NCI-H2196 (cell line): ENCODE measurements at regions not wholly inside any gene's neighbourhood (a gene's known extent, or its start where the extent isn't known, plus 50 kb on each side); places are given as distances from the start of the nearest gene placed in this dataset.
"Not testable (repeated sequence)": the region's sequence is repeated elsewhere in the genome, so short reads cannot be mapped to it uniquely, and the experiment has no call there.

Experiments used
- DNase-seq: peaks from one replicate; lab custom pipeline; 2025; ENCODE audit not compliant: unreplicated experiment; lab: John Stamatoyannopoulos, UW

DNA sequence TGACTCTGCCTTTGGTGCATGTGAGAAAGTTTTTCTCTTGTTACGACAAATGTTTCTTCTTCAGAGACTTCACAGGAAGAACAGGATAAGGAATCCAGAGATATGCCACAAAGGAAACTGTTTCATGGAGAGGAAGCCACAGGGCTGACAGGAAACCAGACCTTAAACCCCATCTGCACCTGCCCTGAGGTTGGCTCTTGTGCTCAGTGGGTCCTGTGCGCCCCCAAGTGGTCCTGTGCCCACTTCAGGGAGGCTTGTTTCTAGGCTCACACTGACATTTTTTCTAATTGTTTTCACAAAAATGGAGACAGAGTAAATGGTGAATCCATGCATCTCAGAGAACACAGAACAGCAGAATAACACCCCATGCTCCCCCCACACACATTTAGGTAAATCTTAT, 1193.5 kb downstream of the TMEM121 start:
- not testable (repeated sequence) for DNase-seq

DNA sequence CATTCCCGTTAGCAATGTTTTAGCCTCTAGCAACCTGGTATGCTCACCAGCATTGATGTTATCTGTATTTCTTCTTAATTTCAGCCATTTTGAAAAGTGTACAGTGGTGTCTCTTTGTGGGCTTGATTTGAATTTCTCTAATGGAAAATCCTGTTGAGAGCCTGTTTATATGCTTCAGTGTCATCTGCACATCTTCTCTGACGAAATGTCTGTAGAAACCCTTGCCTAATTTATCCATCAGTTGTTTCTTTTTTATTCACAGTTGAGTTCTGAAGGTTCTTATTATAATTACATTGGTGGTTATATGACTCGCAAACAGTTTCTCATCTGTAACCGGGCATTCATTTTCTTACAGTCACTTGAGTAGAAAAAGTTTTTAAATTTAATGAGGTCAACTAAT, 1195.5 kb downstream of the TMEM121 start:
- not testable (repeated sequence) for DNase-seq

DNA sequence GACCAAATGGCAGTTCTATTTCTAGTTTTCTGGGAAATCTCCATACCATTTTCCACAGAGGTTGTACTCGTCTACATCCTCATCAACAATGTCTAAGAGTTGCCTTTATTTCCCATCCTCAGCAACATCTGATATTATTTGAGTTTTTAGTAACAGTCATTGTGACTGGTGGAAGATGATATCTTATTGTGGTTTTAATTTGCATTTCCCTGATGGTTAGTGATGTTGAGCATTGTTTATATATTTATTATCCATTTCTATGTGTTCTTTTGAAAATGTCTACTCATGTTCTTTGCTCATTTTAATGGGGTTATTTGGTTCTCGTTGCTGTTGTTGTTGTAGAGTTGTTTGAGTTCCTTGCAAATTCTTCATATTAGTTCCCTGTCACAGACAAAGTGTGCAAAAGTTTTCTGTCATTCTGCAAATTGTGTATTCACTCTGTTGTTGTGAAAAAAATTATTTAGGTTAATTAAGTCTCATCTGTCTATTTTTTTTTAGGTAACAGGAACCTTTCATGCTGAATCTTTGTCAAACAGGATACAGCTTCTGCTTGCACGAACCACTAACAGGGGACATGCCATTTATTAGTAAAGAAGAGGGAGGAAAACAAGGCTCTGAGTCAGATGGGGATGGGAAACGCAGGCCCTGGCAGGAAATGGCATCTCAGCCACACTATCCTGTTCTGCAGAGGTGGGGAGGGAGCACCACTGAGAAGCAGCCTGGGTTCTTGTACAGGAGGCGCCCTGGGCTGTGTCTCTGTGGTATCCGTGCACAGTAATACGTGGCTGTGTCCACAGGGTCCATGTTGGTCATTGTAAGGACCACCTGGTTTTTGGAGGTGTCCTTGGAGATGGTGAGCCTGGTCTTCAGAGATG, 1196.7 kb downstream of the TMEM121 start:
- not testable (repeated sequence) for DNase-seq

DNA sequence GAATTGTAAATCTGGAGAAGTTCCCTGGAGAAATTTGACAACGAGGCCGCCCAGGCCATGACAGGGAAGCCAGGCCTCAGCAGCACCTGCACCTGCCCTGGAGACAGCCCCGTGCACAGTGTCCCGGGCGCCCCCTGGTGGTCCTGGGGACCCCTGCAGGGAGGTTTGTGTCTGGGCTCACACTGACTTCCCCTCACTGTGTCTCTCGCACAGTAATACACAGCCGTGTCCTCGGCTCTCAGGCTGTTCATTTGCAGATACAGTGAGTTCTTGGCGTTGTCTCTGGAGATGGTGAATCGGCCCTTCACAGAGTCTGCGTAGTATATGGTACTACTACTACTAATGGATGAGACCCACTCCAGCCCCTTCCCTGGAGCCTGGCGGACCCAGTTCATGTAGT, 1201.6 kb downstream of the TMEM121 start:
- DNase-seq: not testable (repeated sequence)

- no peak for DNase-seq
Measured at GRCh38 chr14:106728611-106729010, 1202.2 kb downstream of the TMEM121 start.

GRCh38 chr14:106729551-106729950, 1203.2 kb downstream of the TMEM121 start:
- no peak for DNase-seq

GRCh38 chr14:106733771-106734170, 1207.4 kb downstream of the TMEM121 start:
- DNase-seq: no peak

GRCh38 chr14:106737021-106737420, 1210.6 kb downstream of the TMEM121 start:
- DNase-seq: no peak

GRCh38 chr14:106738075-106738474, 1211.7 kb downstream of the TMEM121 start:
- DNase-seq: no peak

DNA sequence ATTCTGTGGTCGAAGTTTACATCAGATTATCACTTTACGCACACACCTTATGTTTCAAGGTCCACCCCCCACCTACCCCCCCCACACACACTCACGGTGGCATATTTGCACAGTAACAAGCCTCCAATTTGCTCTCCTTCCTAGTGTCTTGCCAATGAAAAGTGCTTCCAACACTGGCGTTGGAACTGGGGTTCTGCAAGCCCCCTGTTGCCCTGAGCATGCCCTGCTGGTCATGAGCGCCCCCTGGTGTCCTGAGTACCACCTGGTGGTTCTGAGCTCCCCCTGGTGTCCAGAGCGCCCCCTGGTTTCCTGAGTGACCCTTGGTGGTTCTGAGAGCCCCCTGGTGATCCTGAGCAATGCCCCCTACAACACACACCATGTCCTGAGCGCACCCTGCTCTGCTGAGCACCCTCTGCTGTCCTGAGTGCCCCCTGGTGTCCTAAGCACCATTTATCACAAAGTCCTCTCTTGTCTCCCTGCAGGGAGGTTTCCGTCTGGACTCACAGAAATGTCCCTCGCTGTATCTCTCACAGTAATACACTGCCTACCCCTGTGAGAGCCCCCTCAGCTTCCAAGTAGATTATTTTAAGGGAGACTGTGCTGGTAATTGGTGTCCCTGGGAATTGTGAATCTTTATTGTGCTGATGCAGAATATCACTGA, 1212.3 kb downstream of the TMEM121 start:
- not testable (repeated sequence) for DNase-seq

- not testable (repeated sequence) for DNase-seq
Measured at GRCh38 chr14:106741086-106741827, 1214.9 kb downstream of the TMEM121 start.

DNA sequence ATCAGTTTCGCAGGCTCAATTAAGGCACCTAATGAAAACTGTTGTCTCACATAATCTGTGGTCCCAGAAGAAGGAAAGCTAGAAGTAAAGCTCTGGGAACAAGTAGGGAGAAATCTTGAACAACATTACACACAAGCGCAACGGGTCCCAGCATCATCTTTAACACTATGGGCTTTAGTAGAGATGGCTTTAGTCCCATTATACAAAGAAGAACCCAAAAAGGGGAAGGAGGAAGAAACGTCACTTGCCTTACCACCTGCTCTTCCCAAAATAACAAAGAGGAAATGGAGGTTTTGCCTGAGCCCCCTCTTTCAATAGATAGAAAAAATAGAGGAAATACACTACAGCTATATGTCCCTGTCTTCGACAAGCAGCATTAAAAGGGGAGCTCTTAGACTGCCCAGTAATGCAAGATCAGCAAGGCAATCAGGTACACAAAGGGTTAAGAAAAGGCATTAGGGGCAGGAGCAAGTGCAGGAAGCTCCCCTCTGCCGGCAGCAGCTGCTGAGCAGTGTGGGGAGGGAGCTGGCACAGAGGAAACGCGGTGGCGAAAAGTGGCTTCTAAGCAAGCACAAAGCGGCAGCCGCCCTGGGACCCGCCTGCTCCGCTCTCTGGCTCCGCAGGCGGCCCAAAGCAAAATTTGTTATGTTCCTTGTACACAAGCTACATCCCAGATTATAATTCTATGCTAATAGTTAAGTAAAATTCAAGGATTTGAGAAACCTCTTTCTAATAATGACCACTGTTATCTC, 1218.8 kb downstream of the TMEM121 start:
- not testable (repeated sequence) for DNase-seq

- not testable (repeated sequence) for DNase-seq
Measured at GRCh38 chr14:106750089-106750488, 1223.7 kb downstream of the TMEM121 start.

DNA sequence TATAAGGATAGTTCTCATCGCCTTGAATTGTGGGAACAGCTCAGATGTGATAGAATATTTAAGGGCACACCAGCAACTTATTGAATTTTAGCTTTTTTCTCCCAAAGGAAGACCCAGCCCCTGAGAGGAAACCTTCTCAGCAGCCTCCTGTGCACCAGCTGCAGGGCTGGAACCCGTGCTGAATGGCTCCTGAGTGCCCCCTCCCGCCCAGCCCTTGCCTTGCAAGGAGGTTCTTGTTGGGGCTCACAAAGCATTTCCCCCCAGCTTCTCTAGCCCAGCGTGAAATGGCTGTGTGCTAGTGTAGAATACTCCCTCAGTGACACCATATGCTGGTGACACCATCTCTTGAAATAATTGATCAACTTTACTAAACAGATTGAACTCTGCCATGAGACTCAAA, 1227.4 kb downstream of the TMEM121 start:
- not testable (repeated sequence) for DNase-seq

- DNase-seq: not testable (repeated sequence)
Measured at GRCh38 chr14:106757444-106757843, 1231.1 kb downstream of the TMEM121 start.

GRCh38 chr14:106761886-106762816, 1235.8 kb downstream of the TMEM121 start:
- not testable (repeated sequence) for DNase-seq

- DNase-seq: not testable (repeated sequence)
Measured at GRCh38 chr14:106764968-106765369, 1238.6 kb downstream of the TMEM121 start.

- no peak for DNase-seq
Measured at GRCh38 chr14:106766145-106766544, 1239.8 kb downstream of the TMEM121 start.

GRCh38 chr14:106766551-106767277, 1240.3 kb downstream of the TMEM121 start:
- not testable (repeated sequence) for DNase-seq
